ENCODE measurements at regions not wholly inside any gene's neighbourhood (a gene's known extent, or its start where the extent isn't known, plus 50 kb on each side); places are given as distances from the start of the nearest gene placed in this dataset.

DNA sequence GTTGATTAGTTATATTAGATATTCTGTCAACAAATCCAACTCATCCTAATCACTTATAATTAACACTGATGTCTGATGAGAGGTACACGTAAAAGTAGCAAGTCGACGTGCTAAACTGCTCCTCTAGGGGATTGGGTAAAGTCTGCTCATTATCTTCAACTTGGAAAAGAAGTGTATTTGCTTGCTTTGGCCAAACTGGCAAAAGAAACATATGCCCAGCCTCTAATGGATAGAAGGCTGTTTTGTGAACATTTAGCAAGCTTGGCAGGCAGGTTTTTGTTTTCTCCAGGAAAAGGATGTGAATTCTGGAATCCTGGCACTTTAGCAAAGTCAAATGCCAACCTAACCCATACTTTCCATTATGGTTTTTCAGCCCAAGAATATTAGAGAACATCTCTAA lies 264.8 kb downstream of the TBL1XR1 start:
- Histone ChIP-seq H3K4me2 (replicated peaks; ENCODE audit: extremely low read depth, low read length, poor library complexity, severe bottlenecking) (no peak overlapping the region), H3K4me1 (ENCODE audit: control insufficient read depth in 1 of 2, insufficient read depth in 2 of 2, low read length in 2 of 2) (no peaks in the 10 kb centered on the region), H3K36me3 (replicated peaks in 1 of 2; ENCODE audit: control insufficient read depth in 1 of 2, insufficient read depth in 2 of 2, low read length in 2 of 2) (no peaks in the 10 kb centered on the region), H3K9ac (ENCODE audit: insufficient read depth, low read length, poor library complexity, severe bottlenecking) (no peak overlapping the region), H2AFZ (ENCODE audit: insufficient read depth, low read depth, low read length, poor library complexity, severe bottlenecking) (no peak overlapping the region), H3K79me2 (ENCODE audit: insufficient read depth, low read length) (no peaks in the 10 kb centered on the region), H3K4me3 (replicated peaks in 1 of 3; ENCODE audit: low read depth in 2 of 3, low read length in 3 of 3) (no peak overlapping the region), H3K9me3 (replicated peaks in 1 of 2; ENCODE audit: control insufficient read depth in 1 of 2, insufficient read depth in 1 of 2, low read length in 2 of 2) (no peaks in the 10 kb centered on the region), H4K20me1 (ENCODE audit: insufficient read depth, low read length) (no peaks in the 10 kb centered on the region), H3K27me3 (ENCODE audit: control insufficient read depth in 2 of 2, insufficient read depth in 2 of 2, low read length in 2 of 2) (no peaks in the 10 kb centered on the region), H3K27ac (ENCODE audit: low read depth in 1 of 2, low read length in 2 of 2) (no peak overlapping the region)
- TF ChIP-seq, protein P1, sequence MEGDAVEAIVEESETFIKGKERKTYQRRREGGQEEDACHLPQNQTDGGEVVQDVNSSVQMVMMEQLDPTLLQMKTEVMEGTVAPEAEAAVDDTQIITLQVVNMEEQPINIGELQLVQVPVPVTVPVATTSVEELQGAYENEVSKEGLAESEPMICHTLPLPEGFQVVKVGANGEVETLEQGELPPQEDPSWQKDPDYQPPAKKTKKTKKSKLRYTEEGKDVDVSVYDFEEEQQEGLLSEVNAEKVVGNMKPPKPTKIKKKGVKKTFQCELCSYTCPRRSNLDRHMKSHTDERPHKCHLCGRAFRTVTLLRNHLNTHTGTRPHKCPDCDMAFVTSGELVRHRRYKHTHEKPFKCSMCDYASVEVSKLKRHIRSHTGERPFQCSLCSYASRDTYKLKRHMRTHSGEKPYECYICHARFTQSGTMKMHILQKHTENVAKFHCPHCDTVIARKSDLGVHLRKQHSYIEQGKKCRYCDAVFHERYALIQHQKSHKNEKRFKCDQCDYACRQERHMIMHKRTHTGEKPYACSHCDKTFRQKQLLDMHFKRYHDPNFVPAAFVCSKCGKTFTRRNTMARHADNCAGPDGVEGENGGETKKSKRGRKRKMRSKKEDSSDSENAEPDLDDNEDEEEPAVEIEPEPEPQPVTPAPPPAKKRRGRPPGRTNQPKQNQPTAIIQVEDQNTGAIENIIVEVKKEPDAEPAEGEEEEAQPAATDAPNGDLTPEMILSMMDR (IDR thresholded peaks at IDR 0.05): no peak
- DNase-seq: no peak
- no peak overlapping the region for H3K4me3 Mint-ChIP-seq
- intact Hi-C loops (cut with micrococcal nuclease): no loop called here
- H3K27ac Mint-ChIP-seq: no peak overlapping the region
- no CpG with 5 or more reads among the region's 3 CpGs for WGBS (ENCODE audit: insufficient coverage)
- peaks cover 1 to 4% (median 3%) of the 10 kb centered on the region in 3 donors for H3K27me3 Mint-ChIP-seq (ENCODE audit: low read depth in 3 of 3)
- peaks cover 0 to 2% (median 0%) of the 10 kb centered on the region in 7 donors for H3K9me3 Mint-ChIP-seq
- H3K4me1 Mint-ChIP-seq: peaks cover 2% of the 10 kb centered on the region
- no peaks in the 10 kb centered on the region for H3K36me3 Mint-ChIP-seq

- H3K27me3 ChIP-seq (ENCODE audit: control insufficient read depth in 2 of 2, insufficient read depth in 2 of 2, low read length in 2 of 2): no peaks in the 10 kb centered on the region
- TF ChIP-seq, protein P1 (IDR thresholded peaks at IDR 0.05): no peak
- H3K9me3 ChIP-seq (replicated peaks in 1 of 2; ENCODE audit: control insufficient read depth in 1 of 2, insufficient read depth in 1 of 2, low read length in 2 of 2): no peaks in the 10 kb centered on the region
- H3K4me3 Mint-ChIP-seq: no peak overlapping the region
- no peaks in the 10 kb centered on the region for H3K4me1 ChIP-seq (ENCODE audit: control insufficient read depth in 1 of 2, insufficient read depth in 2 of 2, low read length in 2 of 2)
- H3K27me3 Mint-ChIP-seq (ENCODE audit: low read depth in 3 of 3): peaks cover 2 to 4% (median 3%) of the 10 kb centered on the region in 3 donors
- no peaks in the 10 kb centered on the region for H4K20me1 ChIP-seq (ENCODE audit: insufficient read depth, low read length)
- DNase-seq: no peak
- H3K9ac ChIP-seq (ENCODE audit: insufficient read depth, low read length, poor library complexity, severe bottlenecking): no peak overlapping the region
- WGBS (ENCODE audit: insufficient coverage): 100% methylated on average over 1 of the region's 2 CpGs
- peaks cover 2% of the 10 kb centered on the region for H3K4me1 Mint-ChIP-seq
- H3K36me3 ChIP-seq (replicated peaks in 1 of 2; ENCODE audit: control insufficient read depth in 1 of 2, insufficient read depth in 2 of 2, low read length in 2 of 2): no peaks in the 10 kb centered on the region
- H3K4me2 ChIP-seq (replicated peaks; ENCODE audit: extremely low read depth, low read length, poor library complexity, severe bottlenecking): no peak overlapping the region
- intact Hi-C loops (cut with micrococcal nuclease): no loop called here
- no peaks in the 10 kb centered on the region for H3K79me2 ChIP-seq (ENCODE audit: insufficient read depth, low read length)
- H3K27ac ChIP-seq (ENCODE audit: low read depth in 1 of 2, low read length in 2 of 2): no peak overlapping the region
- no peaks in the 10 kb centered on the region for H3K36me3 Mint-ChIP-seq
- no peak overlapping the region for H3K27ac Mint-ChIP-seq
- H3K4me3 ChIP-seq (replicated peaks in 1 of 3; ENCODE audit: low read depth in 2 of 3, low read length in 3 of 3): no peak overlapping the region
- peaks cover 0 to 2% (median 0%) of the 10 kb centered on the region in 7 donors for H3K9me3 Mint-ChIP-seq
- H2AFZ ChIP-seq (ENCODE audit: insufficient read depth, low read depth, low read length, poor library complexity, severe bottlenecking): no peak overlapping the region
Observed at GRCh38 chr3:176931991-176932390, 265.3 kb downstream of the TBL1XR1 start.
